OCI-M1 (cell line): ENCODE measurements at regions not wholly inside any gene's neighbourhood (a gene's known extent, or its start where the extent isn't known, plus 50 kb on each side); places are given as distances from the start of the nearest gene placed in this dataset.

Experiments
- DNase-seq: peaks from one replicate; lab custom pipeline; 2025; lab: John Stamatoyannopoulos, UW

DNA sequence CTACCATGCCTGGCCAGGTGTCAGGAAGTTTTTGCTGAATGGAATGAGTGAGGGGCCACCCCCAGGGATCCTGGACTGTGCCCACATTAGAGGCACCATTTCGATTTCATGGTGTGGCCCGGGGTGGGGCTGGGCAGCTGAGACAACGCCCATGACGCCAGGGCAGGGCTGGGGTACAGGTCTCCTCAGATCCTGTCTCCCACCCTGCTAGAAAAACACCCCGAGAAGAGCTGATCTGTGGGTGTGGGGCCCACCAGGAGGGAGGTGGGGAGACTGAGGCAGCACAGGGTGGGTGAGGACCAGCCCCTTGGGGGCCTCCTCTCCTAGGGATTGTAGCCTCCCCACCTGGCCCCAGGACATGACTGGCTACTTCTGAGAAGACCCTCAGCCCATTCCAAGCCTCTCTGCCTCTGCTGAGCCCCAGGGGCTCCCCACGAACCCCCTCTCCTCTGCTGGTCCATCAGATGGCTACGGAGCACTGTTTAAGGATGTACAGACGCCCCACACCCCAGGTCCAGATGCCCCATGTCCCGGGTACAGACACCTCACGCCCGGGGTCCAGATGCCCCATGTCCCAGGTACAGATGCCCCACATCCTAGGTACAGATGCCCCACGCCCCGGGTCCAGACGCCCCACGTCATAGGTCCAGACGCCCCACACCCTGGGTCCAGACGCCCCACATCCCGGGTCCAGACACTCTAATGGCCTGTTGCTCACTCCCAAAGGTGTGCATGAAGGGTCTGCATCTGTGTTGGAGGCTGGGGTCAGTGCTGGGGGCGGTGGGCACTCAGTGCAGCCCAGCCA is 99.4 kb downstream of the MICALL2 start:
- no peak for DNase-seq

DNA sequence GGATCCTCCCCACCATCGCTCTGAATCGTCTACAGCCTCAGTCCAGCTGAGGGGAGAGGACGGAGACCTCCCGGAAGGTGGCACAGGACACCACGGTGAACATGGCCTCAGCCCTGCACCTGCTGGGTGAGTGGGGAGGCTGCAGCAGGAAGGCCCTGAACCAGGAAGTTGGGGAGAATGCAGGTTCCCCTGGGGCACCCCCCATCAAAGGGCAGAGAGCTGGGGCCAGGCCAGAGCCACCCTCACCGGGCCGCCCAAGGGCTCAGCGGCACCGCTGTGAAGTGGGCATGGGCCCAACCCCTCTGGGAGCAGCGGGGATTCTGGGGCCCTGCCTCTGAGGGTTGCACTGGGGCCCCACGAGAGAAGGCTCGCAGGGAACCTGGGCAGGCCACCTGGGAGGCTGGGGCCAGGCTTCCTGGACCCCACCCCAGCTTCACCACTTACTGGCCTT is 98.7 kb downstream of the MICALL2 start:
- DNase-seq = no peak

DNA sequence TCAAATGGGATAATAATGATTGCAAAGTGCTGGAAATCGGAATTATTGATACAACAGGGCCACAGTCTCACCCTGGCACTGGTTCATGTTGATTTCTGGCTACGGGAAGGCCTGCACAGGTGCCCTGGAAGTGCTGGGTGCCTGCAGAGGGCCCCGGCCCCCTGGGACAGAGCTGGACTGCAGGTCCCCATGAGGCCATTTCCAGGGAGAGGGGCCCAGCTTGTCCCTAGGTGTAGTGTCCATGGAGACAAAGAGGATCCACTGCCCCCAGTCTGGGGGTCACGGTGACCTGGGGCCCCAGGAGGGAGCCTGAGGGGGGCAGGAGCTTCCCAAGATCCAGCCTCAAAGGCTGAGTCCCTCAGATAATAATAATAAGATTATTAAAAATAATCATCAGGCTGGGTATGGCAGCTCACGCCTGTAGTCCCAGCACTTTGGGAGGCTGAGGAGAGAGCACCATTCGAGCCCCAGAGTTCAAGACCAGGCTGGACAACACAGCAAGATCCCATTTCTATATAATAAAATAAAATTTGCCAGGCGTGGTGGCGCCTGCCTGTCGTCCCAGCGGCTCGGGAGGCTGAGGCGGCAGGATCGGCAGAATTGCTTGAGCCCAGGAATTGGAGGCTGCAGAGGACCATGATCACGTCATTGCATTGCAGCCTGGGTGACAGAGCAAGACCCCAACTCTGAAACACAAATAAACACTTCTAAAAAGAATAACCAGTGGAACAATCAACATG is 98.1 kb downstream of the MICALL2 start:
- DNase-seq = no peak

DNA sequence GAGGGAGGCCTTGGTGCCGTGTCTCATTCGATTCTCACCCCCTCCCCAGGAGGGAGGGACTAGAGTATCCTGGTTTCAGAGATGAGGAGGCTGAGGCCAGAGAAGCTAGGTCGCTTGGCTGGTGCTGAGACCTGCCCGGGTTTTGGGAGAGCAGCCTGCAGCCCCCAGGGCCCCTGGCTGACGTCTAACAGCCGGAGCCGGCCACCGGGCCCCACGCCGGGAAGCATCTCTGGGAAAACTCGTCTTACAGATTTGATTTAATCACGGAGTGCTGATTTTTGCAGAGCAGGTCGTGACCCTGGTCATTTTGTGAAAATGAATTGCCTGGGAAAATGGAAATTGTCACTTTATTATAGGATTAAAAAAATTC is 97.5 kb downstream of the MICALL2 start:
- no peak for DNase-seq

DNA sequence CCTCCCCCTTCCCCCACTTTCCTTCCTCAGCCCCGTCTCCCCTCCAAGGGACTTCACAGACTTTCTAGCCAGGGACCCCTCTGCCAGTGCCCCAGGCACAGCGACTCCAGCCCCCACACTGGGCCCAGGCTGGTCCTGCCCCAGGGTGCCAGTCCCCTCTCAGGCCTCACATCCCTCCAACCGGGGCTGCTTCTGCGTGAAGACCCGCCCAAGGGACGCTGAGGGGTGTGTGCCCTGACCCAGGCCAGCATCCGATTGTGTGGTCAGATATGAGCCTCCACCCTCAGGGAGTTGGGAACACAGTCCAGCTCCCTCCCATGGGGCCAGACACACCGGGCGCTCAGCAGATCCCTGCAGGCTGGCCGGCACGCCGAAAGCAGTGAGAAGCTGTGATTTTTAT is 97.0 kb downstream of the MICALL2 start:
- no peak for DNase-seq

DNA sequence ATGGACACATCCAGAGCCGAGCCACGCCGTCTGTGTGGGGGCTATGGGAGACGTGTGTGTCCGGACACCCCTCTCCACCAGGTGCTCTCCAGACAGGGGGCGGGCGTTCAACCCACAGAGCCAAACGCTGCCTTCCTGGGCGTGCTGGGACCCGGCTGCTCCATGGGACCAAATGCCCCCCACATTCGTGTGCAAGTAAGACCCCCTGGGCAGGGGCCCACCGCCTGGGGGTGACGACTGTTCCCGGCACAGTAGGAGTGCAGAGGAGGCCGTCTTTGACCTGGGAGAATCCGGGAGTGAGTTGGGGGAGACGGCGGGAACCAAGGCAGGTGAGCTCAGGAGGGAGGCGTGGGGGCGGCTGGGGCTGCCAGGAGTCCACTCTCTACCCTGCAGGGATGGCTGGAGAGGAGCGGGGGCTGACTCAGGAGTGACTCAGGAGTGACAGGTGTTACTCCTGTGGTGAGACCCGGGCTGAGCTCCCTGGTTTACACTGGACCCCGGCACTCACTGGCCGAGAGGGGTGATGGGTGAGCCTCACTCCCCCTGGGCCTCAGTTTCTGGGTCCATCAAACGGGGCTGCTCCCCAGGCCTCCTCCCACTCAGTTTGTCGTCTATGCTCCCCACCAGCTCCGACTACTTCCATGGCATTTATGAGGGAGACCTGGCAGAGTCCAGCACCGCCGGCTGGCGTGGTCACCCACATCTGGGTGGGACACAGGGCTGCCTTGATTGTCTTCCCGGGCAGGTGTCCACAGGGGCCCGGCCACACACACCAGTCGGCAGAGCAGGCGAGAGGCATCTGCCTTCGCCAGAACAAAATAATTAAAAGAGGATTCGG is 95.0 kb downstream of the MICALL2 start:
- no peak for DNase-seq

DNA sequence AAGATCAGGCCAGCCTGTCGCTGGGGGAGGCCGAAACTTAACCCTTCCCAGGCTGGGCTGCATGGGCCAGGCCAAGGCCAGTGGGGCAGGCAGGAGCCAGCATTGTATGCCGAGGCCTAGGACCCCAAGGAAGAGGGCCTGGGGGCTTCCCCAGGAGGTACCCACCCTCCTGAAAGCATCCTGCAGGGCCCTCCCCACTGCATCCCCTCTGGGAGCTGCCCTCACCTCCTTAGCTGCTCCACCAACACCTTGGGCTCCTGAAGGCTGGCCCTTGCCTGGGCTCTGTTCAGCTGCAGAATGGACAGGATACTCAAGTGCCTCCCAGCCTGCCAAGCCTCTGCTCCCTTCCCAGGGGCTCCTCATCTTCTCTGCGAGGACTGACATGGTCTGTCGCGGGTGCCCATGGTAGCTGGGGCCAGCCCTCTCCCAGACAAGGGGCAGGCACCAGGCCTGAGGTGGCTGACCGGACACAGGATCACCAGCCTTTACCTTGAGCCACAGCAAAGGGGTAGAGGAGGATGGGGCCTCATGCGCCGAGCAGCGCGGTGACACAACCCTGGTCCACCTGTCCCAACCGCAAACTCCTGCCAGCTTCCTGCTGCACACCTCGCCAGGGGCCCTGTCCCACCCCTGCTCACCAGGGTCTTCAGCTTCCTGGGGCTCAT is 94.2 kb downstream of the MICALL2 start:
- no peak for DNase-seq

DNA sequence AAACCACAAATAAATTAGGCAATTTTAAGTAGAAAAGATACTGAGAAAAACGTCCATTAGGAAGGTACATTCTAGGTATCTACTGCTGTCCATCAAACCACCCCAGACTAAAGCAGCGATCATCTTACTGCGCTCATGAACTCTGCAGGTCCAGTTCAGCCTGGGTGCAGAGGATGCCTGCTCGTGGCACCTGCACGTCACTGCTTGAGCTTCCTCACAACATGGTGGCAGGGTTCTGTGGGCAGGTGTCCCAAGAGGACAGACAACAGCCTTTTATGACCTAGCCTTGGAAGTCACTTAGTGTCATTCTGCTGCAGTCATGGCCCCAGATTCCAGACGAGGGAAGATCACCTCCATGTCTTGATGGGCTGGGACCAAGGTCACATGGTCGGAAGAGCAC is 93.4 kb downstream of the MICALL2 start:
- no peak for DNase-seq

DNA sequence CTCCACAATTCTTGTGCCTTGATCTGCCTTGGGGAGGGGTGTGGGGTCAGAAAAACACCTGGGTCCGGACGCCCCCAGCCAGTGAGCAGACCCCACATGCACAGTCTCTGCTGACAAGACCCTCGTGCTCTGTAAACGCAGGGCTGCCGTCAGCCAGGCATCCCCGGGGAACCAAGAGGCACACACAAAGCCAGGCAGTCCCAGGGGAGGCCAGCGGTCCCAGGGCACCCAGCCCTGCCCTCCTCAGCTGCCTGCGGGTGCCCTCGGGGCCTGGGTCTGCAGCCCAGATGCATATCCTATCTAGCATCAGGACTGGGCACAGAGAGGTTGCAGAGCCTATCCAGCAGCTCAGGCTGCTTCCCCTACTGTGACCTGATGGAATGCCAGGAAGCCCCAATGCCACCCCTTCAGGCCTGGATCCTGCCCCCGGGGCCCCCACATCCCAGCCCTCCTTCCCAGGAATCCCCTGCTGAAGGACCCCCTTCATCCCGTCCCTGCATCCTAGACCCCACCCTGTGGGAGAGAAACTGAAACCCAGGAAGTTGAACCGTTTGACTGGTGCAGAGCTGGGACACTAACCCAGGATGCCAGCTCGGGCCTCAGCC is 92.4 kb downstream of the MICALL2 start:
- no peak for DNase-seq

DNA sequence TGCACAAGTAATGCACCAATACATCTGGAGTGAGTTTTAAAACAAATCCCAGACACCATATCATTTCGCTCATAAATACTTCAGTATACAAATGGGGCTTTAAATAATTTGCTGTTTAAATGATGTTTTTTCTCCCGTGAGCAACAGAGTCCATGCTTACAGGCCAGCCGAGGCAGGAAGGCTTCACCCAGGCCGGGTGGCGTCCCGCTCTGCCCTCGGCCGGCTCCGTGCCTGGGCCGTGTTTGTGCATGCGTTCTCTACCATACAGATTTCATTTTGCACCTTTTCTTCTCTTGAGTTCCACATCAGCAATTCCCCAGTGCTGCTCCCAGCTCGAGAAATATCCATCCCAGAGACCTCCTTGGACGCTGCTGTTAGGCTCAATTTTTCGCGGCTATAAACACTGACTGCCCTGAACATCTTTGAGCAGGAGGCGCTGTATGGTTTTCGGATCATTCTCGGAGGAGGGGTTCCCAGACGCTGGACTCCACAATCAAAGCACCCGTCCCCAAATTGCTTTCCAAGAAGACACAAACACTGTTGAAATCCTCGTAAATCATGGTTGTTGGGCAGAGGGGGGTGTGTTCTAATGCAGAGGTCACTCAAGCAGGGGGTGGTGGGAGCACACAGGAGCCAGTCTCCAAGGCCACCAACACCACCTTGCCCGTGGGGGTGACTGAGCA is 91.6 kb downstream of the MICALL2 start:
- DNase-seq = no peak

DNA sequence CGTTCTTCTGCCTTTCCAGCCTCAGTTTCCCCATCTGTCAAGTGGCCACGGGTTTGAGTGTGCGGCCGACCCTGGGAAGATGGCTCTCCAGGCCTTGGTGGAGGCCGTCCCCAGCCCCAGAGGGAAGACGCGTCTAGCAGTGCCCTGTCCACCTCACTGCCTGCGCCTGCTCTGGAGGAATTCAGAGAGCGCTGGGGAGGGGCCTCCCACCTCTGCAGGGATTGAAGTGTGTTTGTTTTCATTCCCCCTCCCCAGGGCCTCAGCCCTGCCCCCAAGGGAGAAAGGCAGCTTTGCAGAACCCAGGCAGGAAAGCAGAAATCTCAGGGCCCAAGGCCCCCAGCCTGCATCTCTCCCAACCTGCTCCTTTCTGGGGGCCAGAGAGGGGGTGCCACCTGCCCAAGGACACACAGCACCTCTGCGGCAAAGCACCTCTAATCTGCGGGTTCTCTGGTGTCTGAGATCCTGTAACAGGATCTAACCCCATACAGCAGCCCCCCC is 91.0 kb downstream of the MICALL2 start:
- DNase-seq = no peak

DNA sequence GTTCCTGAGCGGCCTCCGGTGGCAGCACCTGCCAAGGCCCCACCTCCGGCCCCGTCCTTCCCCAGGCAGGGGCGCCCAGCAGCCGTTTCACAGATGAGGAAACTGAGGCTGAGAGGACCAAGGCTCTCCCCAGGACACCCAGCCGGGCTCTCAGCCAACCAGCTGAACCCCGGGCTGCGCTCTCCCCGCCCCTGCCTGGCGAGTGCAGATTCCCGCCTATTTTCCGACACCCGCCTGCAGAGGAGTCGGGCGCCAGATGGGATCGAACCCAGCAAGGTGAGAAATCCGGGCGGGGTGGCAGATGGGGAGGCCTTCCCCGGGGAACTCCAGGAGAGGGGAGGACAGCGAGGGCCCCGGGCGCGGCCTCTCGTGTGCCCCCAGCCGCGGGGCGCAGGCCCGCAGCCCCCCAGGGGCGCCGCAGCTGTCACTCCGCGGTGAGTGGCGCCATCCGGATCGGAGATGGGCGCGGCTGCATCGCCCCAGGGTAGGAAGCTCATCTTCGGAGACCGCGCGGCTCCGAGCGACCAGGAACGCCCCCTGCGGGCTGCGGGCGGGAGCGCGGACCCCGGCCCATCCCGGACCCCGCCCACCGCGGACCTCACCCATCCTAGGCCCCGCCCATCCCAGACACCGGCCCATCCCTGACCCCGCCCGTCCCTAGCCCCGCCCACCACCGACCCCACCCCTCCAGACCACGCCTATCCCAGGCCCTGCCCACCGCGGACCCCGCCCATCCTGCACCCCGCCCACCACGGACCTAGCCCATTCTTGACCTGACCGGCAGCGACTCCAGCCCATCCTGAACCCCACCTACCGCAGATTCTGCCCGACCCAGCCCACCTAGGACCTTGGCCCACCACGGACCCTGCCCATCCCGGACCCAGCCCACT is 90.3 kb downstream of the MICALL2 start:
- no peak for DNase-seq

DNA sequence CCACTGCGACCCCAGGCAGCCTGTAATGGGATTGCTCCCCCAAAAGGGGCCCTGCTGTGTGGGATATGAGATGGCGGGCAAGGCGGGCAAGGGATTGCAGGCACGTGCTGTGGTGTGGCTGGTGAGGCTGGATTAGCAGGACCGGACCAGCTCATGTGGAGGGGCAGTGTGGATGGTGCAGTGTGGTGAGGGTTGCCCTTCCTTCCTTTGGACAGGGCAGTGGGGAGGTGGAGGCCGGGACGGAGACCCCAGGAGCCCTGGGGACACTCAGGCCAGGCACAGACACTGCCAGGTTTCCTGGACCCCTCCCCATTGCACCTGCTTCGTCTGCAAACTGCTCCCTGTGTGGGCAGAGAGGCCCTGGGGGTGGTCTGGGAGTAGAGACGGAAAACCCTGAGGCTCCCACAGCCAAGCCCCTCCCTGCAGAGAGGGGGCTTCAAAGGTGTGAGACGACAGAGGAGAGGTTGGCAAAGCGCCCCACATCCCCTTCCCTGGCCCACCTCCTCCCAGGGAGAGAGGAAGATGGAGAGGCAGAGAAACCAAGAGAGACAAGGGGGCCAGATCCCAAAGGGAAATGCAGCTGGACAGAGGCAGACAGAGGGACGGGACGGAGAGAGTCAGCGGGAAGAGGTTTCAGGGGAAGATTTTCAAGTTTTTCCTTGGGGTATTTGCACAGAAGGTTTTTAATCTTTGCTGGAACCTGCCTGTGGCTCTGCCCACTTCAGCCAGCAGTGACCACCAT is 89.2 kb downstream of the MICALL2 start:
- DNase-seq = no peak

DNA sequence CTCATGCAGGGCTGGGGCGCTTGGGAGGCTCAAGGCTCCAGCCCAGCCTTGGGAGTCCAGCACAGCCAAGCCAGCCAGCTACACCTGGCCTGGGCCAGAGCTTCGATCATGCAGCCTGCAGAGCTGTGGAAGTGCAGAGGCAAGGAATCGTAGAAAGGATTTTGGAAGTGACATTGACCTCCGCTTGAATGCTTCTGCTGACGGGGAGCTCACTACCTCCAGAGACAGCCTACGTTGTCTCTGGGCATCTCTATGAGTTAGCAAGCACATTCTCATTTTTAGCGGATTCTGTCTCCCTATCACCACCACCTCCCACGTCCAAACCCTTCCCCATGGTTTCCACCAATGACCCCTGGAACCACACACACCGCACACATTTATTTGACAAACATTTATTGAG is 88.5 kb downstream of the MICALL2 start:
- DNase-seq = no peak

DNA sequence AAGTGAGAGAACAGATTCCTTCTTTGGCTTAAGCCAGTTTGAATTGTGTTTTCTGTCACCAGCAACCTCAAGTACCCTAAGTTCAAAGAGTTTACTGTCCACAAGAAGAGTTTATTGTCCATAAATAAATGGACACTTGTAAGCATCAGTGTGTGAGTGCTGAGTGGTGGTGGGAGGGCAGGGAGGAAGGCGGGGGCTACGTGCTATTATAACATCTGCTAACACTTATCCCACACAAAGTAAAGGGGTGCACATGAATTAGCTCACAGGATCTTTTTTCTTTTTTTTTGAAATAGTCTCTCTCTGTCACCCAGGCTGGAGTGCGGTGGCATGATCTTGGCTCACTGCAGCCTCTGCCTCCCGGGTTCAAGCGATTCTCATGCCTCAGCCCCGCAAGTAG is 87.2 kb downstream of the MICALL2 start:
- DNase-seq = no peak

DNA sequence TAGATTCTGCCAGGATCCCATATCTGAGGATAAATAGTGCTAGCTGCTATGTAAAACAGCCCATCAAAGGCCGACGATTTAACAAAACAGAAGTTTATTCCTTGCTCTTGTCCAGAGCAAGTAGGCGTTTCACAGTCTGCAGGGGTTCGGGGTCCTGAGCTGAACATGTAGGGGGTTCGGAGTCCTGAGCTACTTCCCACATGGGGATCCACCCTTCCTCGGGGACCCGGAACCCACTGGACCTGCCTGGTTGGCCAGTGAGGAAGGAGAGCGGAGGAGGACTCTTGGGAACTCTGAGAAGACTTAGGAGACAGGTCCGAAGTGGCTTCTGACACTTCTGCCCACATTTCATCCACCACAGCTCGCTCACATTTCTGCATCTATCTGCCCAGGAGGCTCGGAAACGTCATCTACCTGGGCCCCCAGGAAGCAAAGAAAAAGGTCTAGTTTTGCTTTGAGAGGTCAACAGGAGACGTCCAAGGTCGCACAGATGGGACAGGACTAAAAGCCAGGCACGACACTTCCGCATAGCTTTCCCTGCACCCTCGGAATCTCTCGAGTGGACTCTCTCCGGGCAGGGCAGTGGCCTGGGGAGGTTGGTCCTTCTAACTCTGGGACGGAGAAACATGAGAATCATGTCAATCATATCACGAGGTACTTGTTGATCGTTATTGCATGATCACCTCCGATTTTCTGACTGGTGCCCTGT is 86.4 kb downstream of the MICALL2 start:
- DNase-seq = no peak

DNA sequence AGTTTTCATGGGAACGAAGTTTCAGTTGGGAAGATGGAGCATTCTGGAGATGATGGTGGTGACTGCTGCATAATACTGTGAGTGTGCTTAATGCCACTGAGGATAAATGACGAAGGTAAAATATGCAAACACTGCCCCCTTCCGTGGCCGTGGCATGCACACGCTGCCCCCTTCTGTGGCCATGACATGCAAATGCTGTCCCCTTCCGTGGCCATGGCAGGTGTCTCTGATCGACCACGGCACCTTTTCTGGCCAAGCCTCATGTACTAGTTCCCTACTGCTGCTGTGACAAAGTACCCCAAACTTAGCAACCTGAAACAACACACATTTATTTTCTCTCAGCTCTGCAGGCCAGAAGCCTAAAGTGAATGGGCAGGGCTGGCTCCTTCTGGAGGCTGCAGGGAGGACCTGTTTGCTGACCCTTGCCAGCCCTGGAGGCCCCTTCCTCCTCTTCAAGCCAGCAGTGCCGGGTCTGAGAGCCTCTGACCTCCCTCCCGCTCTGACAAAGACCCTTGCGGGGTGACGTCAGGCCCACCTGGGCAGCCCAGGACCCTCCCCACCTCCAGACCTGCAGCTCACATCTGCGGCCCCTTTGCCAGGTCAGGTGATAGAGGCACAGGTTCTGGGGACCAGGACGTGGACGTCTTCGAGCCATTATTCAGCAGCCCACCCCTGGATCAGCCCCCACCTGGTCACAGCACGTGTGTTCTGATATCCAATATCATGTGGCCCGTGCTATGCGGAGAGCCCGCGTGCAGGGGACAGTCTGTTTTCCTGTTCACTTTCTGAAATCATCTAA is 82.0 kb downstream of the MICALL2 start:
- no peak for DNase-seq
